Activated CD8-positive, alpha-beta memory T cell treated with anti-CD3 and anti-CD28 coated beads for 36 hours (primary cell): ENCODE measurements at regions not wholly inside any gene's neighbourhood (a gene's known extent, or its start where the extent isn't known, plus 50 kb on each side); places are given as distances from the start of the nearest gene placed in this dataset.
"Not testable (repeated sequence)": the region's sequence is repeated elsewhere in the genome, so short reads cannot be mapped to it uniquely, and the experiment has no call there.

Experiments used
- CTCF ChIA-PET: fragments of 350-600 bp; sonication (Branson Sonifier 250); formaldehyde crosslinking; loops from one replicate; lab custom pipeline; 2021; ENCODE audit warnings: antibody characterized with exemption; lab: Charles Lee
- POLR2A ChIA-PET: fragments of 350-600 bp; sonication (Branson Sonifier 250); formaldehyde crosslinking; loops from one replicate; lab custom pipeline; 2021; ENCODE audit warnings: antibody characterized with exemption; lab: Charles Lee

- ChIA-PET CTCF (interaction anchor here (1.6 kb wide), 1 partner anchor 59 kb away, joined by 5 read pairs; no protein-coding TSS in a partner anchor), POLR2A (interaction anchor here (0.9 to 1.9 kb wide), 7 partner anchors 10 to 499 kb away, joined by 3 to 6 read pairs (median 4); no protein-coding TSS in a partner anchor)
Measured at GRCh38 chr14:22497671-22498093, 91.3 kb downstream of the DAD1 start.

- ChIA-PET POLR2A (interaction anchor here (1.0 to 1.9 kb wide), 4 partner anchors 11 to 59 kb away, joined by 3 to 6 read pairs (median 5); no protein-coding TSS in a partner anchor), CTCF (interaction anchor here (1.6 kb wide), 1 partner anchor 59 kb away, joined by 5 read pairs; no protein-coding TSS in a partner anchor)
Measured at GRCh38 chr14:22497144-22497423, 91.9 kb downstream of the DAD1 start.

- POLR2A ChIA-PET = interaction anchor here (3.0 kb wide), 1 partner anchor 13 kb away, joined by 16 read pairs; no protein-coding TSS in a partner anchor
- CTCF ChIA-PET = no interaction called here
Measured at GRCh38 chr14:22494486-22495135, 94.4 kb downstream of the DAD1 start.

GRCh38 chr14:22493753-22494152 is 95.3 kb downstream of the DAD1 start:
- CTCF ChIA-PET = no interaction called here
- POLR2A ChIA-PET = interaction anchor here (1.3 to 3.0 kb wide), 2 partner anchors 8 to 14 kb away, joined by 3 to 16 read pairs; no protein-coding TSS in a partner anchor

GRCh38 chr14:22492622-22493542 is 96.1 kb downstream of the DAD1 start:
- ChIA-PET POLR2A (interaction anchor here (0.8 to 3.0 kb wide), 4 partner anchors 9 to 17 kb away, joined by 3 to 16 read pairs (median 4); no protein-coding TSS in a partner anchor), CTCF (no interaction called here)

GRCh38 chr14:22491683-22492621 is 97.1 kb downstream of the DAD1 start:
- ChIA-PET POLR2A (interaction anchor here (1.3 to 3.0 kb wide), 2 partner anchors 16 to 18 kb away, joined by 4 to 16 read pairs; no protein-coding TSS in a partner anchor), CTCF (interaction anchor here (1.0 kb wide), 1 partner anchor 64 kb away, joined by 3 read pairs; no protein-coding TSS in a partner anchor)

GRCh38 chr14:22491053-22491452 is 98.0 kb downstream of the DAD1 start:
- POLR2A ChIA-PET, CTCF ChIA-PET: not testable (repeated sequence)

GRCh38 chr14:22489957-22490950 is 98.8 kb downstream of the DAD1 start:
- CTCF ChIA-PET = no interaction called here
- POLR2A ChIA-PET = no interaction called here

GRCh38 chr14:22489244-22489545 is 99.8 kb downstream of the DAD1 start:
- ChIA-PET POLR2A (no interaction called here), CTCF (no interaction called here)

GRCh38 chr14:22488522-22489243 is 100.3 kb downstream of the DAD1 start:
- ChIA-PET CTCF (no interaction called here), POLR2A (interaction anchor here (0.6 kb wide), 1 partner anchor 26 kb away, joined by 5 read pairs; no protein-coding TSS in a partner anchor)

- ChIA-PET CTCF (no interaction called here), POLR2A (interaction anchor here (1.3 kb wide), 1 partner anchor 364 kb away, joined by 3 read pairs; no protein-coding TSS in a partner anchor)
Measured at GRCh38 chr14:22487941-22488340, 101.1 kb downstream of the DAD1 start.

- ChIA-PET POLR2A (interaction anchor here (1.3 kb wide), 1 partner anchor 364 kb away, joined by 3 read pairs; no protein-coding TSS in a partner anchor), CTCF (no interaction called here)
Measured at GRCh38 chr14:22487401-22487800, 101.6 kb downstream of the DAD1 start.

GRCh38 chr14:22486675-22487074 is 102.3 kb downstream of the DAD1 start:
- ChIA-PET CTCF (no interaction called here), POLR2A (no interaction called here)

- ChIA-PET POLR2A (no interaction called here), CTCF (no interaction called here)
Measured at GRCh38 chr14:22485649-22486048, 103.4 kb downstream of the DAD1 start.

GRCh38 chr14:22485178-22485577 is 103.8 kb downstream of the DAD1 start:
- CTCF ChIA-PET = no interaction called here
- POLR2A ChIA-PET = no interaction called here

GRCh38 chr14:22484632-22485031 is 104.4 kb downstream of the DAD1 start:
- POLR2A ChIA-PET = interaction anchor here (0.7 kb wide), 1 partner anchor 71 kb away, joined by 3 read pairs; no protein-coding TSS in a partner anchor

More at GRCh38 chr14:22484632-22485031, 104.4 kb downstream of the DAD1 start:
- CTCF ChIA-PET = no interaction called here
